Parathyroid adenoma (tissue), 2 donors: ENCODE measurements at regions not wholly inside any gene's neighbourhood (a gene's known extent, or its start where the extent isn't known, plus 50 kb on each side); places are given as distances from the start of the nearest gene placed in this dataset.
"Not testable (repeated sequence)": the region's sequence is repeated elsewhere in the genome, so short reads cannot be mapped to it uniquely, and the experiment has no call there.

Source experiments
- H2AFZ ChIP-seq: fragments of 300-600 bp; sonication (generic); one replicate; pipeline ENCODE4 v1.7.0; 2017; ENCODE audit warnings: antibody characterized with exemption, mild to moderate bottlenecking
- H3K27ac ChIP-seq: fragments of 300-600 bp; sonication (generic); one replicate; pipeline ENCODE4 v1.7.0; 2017
- H3K27me3 ChIP-seq: fragments of 300-600 bp; sonication (generic); one replicate; pipeline ENCODE4 v1.7.0; 2017; ENCODE audit warnings: low read length; ENCODE audit not compliant: control insufficient read depth, insufficient read depth
- H3K36me3 ChIP-seq: fragments of 300-600 bp; sonication (generic); one replicate; pipeline ENCODE4 v1.7.0; 2017; ENCODE audit warnings: low read length; ENCODE audit not compliant: control insufficient read depth, insufficient read depth
- H3K4me1 ChIP-seq: fragments of 300-600 bp; sonication (generic); one replicate; pipeline ENCODE4 v1.7.0; 2017; ENCODE audit warnings: control low read depth
- H3K4me2 ChIP-seq: fragments of 300-600 bp; sonication (generic); one replicate; pipeline ENCODE4 v1.7.0; 2017; ENCODE audit warnings: low read length
- H3K4me3 ChIP-seq: fragments of 300-600 bp; sonication (generic); one replicate; pipeline ENCODE4 v1.7.0; 2017; ENCODE audit warnings: low read depth, low read length
- H3K79me2 ChIP-seq: fragments of 300-600 bp; sonication (generic); one replicate; pipeline ENCODE4 v1.7.0; 2017; ENCODE audit warnings: control low read depth
- H3K9ac ChIP-seq: fragments of 300-600 bp; sonication (generic); one replicate; pipeline ENCODE4 v1.7.0; 2017; ENCODE audit warnings: mild to moderate bottlenecking
- H3K9me3 ChIP-seq: fragments of 300-600 bp; sonication (generic); one replicate; pipeline ENCODE4 v1.7.0; 2017; ENCODE audit warnings: low read length; ENCODE audit not compliant: control insufficient read depth
- TF ChIP-seq, protein P1 (sequence below): fragments of 300-600 bp; sonication (generic); IDR thresholded peaks from one replicate; pipeline ENCODE4 v1.7.0; 2017; ENCODE audit warnings: antibody characterized with exemption, mild to moderate bottlenecking
- donor health status: primary hyperparathyroidism.

DNA sequence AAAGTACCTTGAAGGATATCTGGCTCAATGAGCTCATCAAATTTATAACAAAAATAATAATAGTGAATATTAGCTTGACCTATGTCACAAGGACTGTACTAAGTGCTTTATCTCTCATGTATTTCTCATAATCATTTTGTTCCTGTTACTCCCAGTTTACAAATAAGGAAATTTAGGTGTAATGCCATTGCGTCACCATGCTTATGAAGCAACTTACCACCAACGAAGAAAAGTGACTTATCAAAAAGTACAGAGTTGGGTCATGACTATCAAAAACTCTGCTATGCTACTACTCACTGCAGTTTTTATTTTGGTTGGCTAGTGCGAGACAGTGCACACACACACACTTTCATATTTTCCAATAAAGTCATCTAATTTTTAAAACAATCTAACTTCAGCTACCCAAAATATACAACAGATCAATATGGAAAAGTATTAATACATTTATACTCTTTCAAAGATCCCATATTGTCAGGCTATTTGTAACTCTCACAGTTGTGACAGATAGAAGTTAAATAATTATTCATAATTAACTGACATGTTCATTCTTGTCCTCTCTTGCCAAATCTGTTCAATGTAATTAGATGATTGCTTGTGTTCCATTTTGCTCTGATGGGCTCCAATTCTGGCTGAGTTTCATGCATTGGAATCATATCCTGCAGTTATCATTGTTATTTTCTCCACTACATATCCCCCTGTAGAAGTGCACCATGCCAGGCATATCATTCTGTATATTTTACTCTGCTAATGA lies 119.4 kb downstream of the KCNJ2 start:
- no peaks in the 10 kb centered on the region for H3K27me3 ChIP-seq
- no peak overlapping the region for H3K27ac ChIP-seq
- peak overlapping the region; percentile 38 for H2AFZ ChIP-seq
- H3K79me2 ChIP-seq: no peaks in the 10 kb centered on the region
- H3K36me3 ChIP-seq: no peaks in the 10 kb centered on the region
- no peak overlapping the region for H3K9ac ChIP-seq
- no peaks in the 10 kb centered on the region for H3K9me3 ChIP-seq
- no peak overlapping the region for H3K4me2 ChIP-seq
- H3K4me3 ChIP-seq: no peak overlapping the region
- TF ChIP-seq, protein P1, sequence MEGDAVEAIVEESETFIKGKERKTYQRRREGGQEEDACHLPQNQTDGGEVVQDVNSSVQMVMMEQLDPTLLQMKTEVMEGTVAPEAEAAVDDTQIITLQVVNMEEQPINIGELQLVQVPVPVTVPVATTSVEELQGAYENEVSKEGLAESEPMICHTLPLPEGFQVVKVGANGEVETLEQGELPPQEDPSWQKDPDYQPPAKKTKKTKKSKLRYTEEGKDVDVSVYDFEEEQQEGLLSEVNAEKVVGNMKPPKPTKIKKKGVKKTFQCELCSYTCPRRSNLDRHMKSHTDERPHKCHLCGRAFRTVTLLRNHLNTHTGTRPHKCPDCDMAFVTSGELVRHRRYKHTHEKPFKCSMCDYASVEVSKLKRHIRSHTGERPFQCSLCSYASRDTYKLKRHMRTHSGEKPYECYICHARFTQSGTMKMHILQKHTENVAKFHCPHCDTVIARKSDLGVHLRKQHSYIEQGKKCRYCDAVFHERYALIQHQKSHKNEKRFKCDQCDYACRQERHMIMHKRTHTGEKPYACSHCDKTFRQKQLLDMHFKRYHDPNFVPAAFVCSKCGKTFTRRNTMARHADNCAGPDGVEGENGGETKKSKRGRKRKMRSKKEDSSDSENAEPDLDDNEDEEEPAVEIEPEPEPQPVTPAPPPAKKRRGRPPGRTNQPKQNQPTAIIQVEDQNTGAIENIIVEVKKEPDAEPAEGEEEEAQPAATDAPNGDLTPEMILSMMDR: no peak
- peaks cover 17% of the 10 kb centered on the region for H3K4me1 ChIP-seq

DNA sequence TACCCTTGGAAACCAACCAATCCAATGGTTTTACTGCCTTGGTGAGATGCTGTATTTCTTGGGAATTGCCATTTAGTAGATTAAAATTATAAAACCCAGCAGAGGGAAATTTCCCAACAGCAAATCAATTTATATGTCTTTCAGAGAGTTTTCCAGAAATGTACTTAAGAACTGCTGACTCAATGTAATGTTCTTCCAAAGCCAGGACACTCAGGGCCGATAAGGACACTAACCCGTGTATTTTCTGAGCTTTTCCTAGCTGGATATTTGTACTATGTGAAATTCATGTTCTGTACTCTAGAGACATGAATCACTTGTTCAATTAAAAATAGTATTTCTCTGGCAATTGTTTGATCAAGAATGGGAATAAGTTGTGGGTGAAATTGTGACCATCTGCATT lies 121.4 kb downstream of the KCNJ2 start:
- H3K27me3 ChIP-seq: no peaks in the 10 kb centered on the region
- no peak overlapping the region for H3K4me3 ChIP-seq
- H3K4me2 ChIP-seq: no peak overlapping the region
- no peaks in the 10 kb centered on the region for H3K79me2 ChIP-seq
- H3K9ac ChIP-seq: no peak overlapping the region
- no peaks in the 10 kb centered on the region for H3K9me3 ChIP-seq
- peak overlapping the region; percentile 67 for H3K27ac ChIP-seq
- H2AFZ ChIP-seq: peak overlapping the region; percentile 71
- TF ChIP-seq, protein P1: no peak
- H3K36me3 ChIP-seq: no peaks in the 10 kb centered on the region
- H3K4me1 ChIP-seq: peaks cover 21% of the 10 kb centered on the region

- H3K79me2 ChIP-seq: no peaks in the 10 kb centered on the region
- H3K27ac ChIP-seq: peak overlapping the region; percentile 37
- no peaks in the 10 kb centered on the region for H3K27me3 ChIP-seq
- H3K4me2 ChIP-seq: no peak overlapping the region
- no peak overlapping the region for H3K9ac ChIP-seq
- H2AFZ ChIP-seq: peak overlapping the region; percentile 63
- peaks cover 21% of the 10 kb centered on the region for H3K4me1 ChIP-seq
- no peaks in the 10 kb centered on the region for H3K36me3 ChIP-seq
- TF ChIP-seq, protein P1: no peak
- H3K4me3 ChIP-seq: no peak overlapping the region
- H3K9me3 ChIP-seq: no peaks in the 10 kb centered on the region
Measured at GRCh38 chr17:70292366-70292765, 123.0 kb downstream of the KCNJ2 start.

- not testable (repeated sequence) for H3K9ac ChIP-seq, H3K79me2 ChIP-seq, H3K9me3 ChIP-seq, H3K36me3 ChIP-seq, H3K4me3 ChIP-seq, H3K4me2 ChIP-seq, H3K27me3 ChIP-seq
- Histone ChIP-seq H3K27ac (peak overlapping the region; percentile 20), H2AFZ (peak overlapping the region; percentile 39), H3K4me1 (peaks cover 21% of the 10 kb centered on the region)
Measured at GRCh38 chr17:70293564-70294310, 124.4 kb downstream of the KCNJ2 start.

- no peaks in the 10 kb centered on the region for H3K36me3 ChIP-seq
- H3K27ac ChIP-seq: peak overlapping the region; percentile 16
Measured at GRCh38 chr17:70295329-70295728, 126.0 kb downstream of the KCNJ2 start.

More at GRCh38 chr17:70295329-70295728, 126.0 kb downstream of the KCNJ2 start:
- H3K4me1 ChIP-seq: peaks cover 15% of the 10 kb centered on the region
- no peak overlapping the region for H3K4me2 ChIP-seq
- no peaks in the 10 kb centered on the region for H3K27me3 ChIP-seq
- H3K4me3 ChIP-seq: no peak overlapping the region
- TF ChIP-seq, protein P1: no peak
- H3K79me2 ChIP-seq: no peaks in the 10 kb centered on the region
- H3K9me3 ChIP-seq: no peaks in the 10 kb centered on the region
- peak overlapping the region; percentile 40 for H2AFZ ChIP-seq
- H3K9ac ChIP-seq: no peak overlapping the region
